AG10803 (cell line): ENCODE measurements at regions not wholly inside any gene's neighbourhood (a gene's known extent, or its start where the extent isn't known, plus 50 kb on each side); places are given as distances from the start of the nearest gene placed in this dataset.

Experiments
- DNase-seq: peaks from one replicate; pipeline ENCODE4 v3.0.0; 2010; ENCODE audit warnings: low read depth
- H3K4me3 ChIP-seq: 2 replicates; pipeline ENCODE4 v1.5.1; 2011; ENCODE audit warnings: mild to moderate bottlenecking, low read length, control low read depth
- TF ChIP-seq, protein P1 (sequence below): conservative IDR thresholded peaks from 2 replicates; pipeline ENCODE4 v1.5.1; 2011; ENCODE audit warnings: mild to moderate bottlenecking, low read length, control low read depth, inconsistent platforms

DNA sequence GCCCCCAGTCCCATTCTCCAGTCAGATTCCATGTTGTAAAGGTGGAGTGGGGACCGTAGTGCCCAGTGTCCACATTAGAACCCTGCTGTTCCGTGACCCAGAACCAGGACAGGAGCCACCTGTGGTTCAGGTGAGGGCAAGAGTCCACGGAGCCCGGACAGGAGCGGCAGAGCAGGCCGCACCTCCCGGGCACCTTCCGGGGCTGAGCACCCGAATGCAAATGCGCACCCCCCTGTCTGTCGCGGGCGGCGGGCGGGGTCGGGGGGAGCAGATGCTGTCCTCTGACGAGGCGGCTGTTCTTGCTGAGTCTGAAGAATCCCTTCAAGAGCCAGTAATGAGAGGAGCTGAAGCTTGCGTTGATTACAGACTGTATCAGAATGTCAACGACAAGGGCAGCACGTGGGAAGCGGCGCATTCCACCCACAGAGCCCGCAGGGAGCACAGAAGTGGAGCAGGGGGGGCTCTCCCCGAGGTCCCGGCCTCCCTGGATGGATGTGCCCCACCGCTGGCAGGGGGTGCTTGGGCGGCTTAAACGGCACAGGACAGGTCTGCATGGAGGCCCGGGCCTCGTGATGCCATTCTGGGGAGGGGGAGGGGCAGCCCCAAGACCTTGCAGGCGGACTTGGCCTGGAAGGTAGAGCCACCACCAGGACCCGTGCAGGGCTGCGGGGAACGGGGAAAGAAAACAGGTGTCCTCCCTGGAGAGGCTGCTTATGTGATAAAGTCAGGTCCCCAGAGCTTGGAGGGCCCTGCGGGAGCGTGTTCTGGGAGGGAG is 407.5 kb upstream of the RNF32 start:
- DNase-seq = no peak
- TF ChIP-seq, protein P1, sequence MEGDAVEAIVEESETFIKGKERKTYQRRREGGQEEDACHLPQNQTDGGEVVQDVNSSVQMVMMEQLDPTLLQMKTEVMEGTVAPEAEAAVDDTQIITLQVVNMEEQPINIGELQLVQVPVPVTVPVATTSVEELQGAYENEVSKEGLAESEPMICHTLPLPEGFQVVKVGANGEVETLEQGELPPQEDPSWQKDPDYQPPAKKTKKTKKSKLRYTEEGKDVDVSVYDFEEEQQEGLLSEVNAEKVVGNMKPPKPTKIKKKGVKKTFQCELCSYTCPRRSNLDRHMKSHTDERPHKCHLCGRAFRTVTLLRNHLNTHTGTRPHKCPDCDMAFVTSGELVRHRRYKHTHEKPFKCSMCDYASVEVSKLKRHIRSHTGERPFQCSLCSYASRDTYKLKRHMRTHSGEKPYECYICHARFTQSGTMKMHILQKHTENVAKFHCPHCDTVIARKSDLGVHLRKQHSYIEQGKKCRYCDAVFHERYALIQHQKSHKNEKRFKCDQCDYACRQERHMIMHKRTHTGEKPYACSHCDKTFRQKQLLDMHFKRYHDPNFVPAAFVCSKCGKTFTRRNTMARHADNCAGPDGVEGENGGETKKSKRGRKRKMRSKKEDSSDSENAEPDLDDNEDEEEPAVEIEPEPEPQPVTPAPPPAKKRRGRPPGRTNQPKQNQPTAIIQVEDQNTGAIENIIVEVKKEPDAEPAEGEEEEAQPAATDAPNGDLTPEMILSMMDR = no peak
- H3K4me3 ChIP-seq = no peak overlapping the region

DNA sequence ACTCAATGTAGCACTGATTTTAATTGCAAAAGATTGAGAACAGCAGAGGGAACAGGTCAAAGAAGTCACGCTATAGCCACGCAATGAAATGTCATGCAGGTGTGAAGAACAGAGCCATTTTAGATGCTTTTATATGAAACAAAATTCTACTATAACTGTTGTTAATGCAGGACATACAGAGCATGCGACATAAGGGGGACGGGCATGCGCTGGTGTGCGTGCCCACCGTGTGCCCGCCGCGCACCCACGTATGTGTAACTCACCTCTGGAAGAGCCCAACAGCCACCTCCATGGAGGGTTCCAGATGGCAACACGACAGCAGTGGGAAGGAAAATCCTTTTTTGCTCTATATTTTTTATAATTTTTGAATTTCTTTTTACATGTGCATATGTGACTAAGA is 410.0 kb upstream of the RNF32 start:
- TF ChIP-seq, protein P1 = no peak
- H3K4me3 ChIP-seq = no peak overlapping the region
- no peak for DNase-seq

DNA sequence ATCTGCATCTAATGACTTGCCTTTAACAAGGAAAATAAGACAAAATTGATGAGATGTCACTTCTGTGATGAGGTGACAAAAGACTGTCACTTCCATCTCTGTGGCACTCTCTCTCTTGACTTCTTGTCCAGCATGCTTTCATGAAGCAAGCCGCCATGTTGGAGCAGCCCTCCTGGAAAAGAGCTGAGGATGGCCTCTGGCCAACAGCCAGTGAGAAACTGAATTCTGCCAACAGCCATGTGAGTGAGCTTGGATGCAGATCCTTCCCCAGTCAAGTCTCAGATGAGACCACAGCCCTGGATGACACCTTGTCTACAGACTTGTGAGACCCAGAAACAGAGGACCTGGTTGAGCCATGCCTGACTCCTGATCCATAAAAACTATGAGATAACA is 412.6 kb upstream of the SHH start:
- no peak overlapping the region for H3K4me3 ChIP-seq
- TF ChIP-seq, protein P1 = no peak
- no peak for DNase-seq

DNA sequence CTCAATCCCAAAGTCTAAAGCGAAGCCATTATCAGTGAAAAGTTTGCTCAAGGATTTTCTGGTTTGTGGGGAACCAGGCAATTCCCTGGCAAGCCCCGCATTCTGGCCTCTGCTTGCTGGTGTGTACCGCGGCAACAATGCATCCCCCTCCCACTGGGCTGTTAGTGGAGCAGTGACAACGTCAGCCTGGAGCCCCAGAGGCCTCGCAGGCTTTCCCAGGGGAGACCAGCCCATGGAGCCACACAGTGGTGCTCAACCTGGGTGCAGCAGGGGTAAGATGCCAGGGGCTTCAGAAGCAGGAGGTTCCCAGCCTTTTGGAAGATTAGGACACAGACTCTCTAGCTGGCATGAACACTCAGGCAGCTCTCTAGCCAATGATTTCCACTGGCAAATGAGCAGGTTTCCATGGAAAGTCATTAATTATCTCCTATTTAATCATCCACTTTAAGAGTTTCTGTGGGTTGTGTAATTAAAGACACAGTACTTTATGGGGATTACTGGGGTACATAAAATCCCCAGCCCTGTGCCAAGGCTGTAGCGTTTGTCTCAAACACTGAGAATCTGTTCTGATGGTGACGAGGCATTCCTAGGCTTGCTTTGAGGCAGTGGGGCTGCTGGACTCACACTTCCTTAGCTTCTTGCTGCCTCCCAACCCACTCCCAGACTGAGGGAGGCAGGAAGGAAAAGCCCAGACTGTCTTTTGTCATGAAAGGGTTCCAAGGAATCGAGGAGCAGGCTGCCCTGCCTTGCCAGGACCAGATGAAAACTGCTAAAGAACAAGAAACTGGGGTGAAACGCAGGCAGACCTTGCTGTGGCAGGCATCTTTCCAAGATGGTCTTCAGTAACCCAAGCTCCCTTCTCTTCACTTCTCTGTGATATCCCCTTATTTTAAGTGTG is 411.9 kb upstream of the SHH start:
- DNase-seq = no peak
- TF ChIP-seq, protein P1 = no peak
- H3K4me3 ChIP-seq = no peak overlapping the region

DNA sequence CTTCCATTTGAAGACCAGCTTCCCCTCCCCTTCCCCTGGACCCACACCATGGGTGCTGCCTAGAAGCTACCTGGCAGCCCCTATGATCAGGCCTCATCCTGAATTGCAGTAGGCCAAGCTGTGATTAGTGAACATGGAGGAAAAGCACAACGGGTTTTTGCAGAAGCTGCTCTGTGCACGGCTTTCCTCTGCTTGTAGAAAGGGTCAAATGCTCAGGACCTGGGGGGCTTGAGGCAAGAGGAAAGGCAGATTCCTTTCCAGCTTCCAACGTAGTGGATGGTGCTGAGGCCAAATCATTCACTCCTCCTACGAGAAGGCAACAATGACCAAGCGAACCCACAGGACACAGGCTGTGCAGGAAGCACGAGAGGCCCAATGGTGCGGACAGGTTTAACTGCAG is 410.3 kb upstream of the SHH start:
- no peak overlapping the region for H3K4me3 ChIP-seq
- TF ChIP-seq, protein P1 = no peak
- DNase-seq = no peak

DNA sequence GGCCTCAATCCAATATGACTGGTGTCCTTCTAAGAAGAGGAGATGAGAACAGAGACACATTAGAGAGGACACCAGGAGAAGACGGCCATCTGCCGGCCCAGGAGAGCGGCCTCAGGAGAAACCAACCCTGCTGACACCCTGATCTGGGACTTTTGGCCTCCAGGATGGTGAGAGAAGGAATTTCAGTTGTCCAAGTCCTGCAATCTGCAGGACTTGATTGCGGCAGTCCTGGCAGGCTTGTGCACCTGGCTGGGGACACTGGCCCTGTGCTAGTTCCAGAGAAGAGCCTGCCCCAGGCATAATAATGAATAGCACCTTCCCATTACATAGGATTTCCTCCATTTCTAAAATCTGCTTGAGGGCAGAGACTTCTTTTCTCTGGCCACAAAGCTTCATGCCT is 409.9 kb upstream of the SHH start:
- no peak for DNase-seq
- no peak overlapping the region for H3K4me3 ChIP-seq
- TF ChIP-seq, protein P1 = no peak

DNA sequence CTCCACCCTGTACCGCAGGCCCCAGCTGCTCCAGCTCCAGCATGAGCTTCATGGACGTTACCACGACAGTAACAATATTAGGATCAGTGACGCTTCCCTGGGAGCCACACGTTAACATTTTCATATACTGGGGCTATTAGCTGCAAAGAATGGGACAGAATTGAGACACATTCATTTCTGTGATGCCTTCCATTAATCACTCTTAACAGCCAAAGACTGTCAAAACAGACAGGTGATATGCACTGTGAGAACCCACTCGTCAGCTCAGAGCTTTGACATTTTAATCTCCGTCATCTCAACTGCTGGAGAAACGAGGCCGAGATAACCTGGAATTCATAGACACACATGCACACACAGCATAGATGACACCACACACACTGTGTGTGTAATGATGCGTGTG is 408.4 kb upstream of the SHH start:
- TF ChIP-seq, protein P1 = no peak
- DNase-seq = no peak
- H3K4me3 ChIP-seq = no peak overlapping the region
